Right atrium auricular region (tissue), 2 donors: ENCODE measurements at regions not wholly inside any gene's neighbourhood (a gene's known extent, or its start where the extent isn't known, plus 50 kb on each side); places are given as distances from the start of the nearest gene placed in this dataset.
A peak's percentile ranks its signal among the peaks of the same experiment; 100 is the strongest.

Experiments used
- DNase-seq: peaks from one replicate; pipeline ENCODE4 v3.0.0-alpha.2; 2019; ENCODE audit warnings: low spot score
- H3K27ac ChIP-seq, 2 donors: fragments of 200-600 bp; sonication (generic); 1 replicate in 1 of 2; 2 replicates in 1 of 2; pipeline ENCODE4 v1.5.1; 2016 to 2019
- H3K27me3 ChIP-seq, 2 donors: fragments of 200-600 bp; sonication (generic); one replicate each; pipeline versions ENCODE4 v1.5.1 to v1.6.0; 2017 to 2019
- H3K36me3 ChIP-seq: fragments of 200-600 bp; sonication (generic); one replicate; pipeline ENCODE4 v1.5.1; 2016
- H3K4me1 ChIP-seq, 2 donors: fragments of 200-600 bp; sonication (generic); one replicate each; pipeline versions ENCODE4 v1.5.1 to v1.6.0; 2017 to 2019
- H3K4me3 ChIP-seq, 2 donors: fragments of 200-600 bp; sonication (generic); 1 replicate in 1 of 2; 2 replicates in 1 of 2; pipeline ENCODE4 v1.5.1; 2017 to 2019; ENCODE audit warnings: mild to moderate bottlenecking in 1 of 2, moderate library complexity in 1 of 2
- H3K9me3 ChIP-seq, 2 donors: fragments of 200-600 bp; sonication (generic); one replicate each; pipeline ENCODE4 v1.5.1; 2019
- CTCF ChIP-seq, 2 donors: fragments of 200-600 bp; sonication (generic); IDR thresholded peaks; one replicate each; pipeline ENCODE4 v1.5.1; 2019; ENCODE audit warnings: antibody characterized with exemption in 2 of 2

- H3K4me3 ChIP-seq: no peak overlapping the region
- no peaks in the 10 kb centered on the region for H3K27me3 ChIP-seq
- H3K4me1 ChIP-seq: peaks cover 0 to 17% of the 10 kb centered on the region in 2 donors
- H3K27ac ChIP-seq: peak overlapping the region in 1 of 2 donors; percentile 8
- no peak for TF ChIP-seq CTCF (IDR thresholded peaks at IDR 0.05)
- no peak for DNase-seq
- no peaks in the 10 kb centered on the region for H3K9me3 ChIP-seq
- no peaks in the 10 kb centered on the region for H3K36me3 ChIP-seq
Observed at GRCh38 chr20:50270569-50270968, 79.9 kb downstream of the CEBPB start.

- Histone ChIP-seq H3K27me3 (no peaks in the 10 kb centered on the region), H3K4me1 (peaks cover 0 to 17% of the 10 kb centered on the region in 2 donors), H3K4me3 (no peak overlapping the region), H3K9me3 (no peaks in the 10 kb centered on the region), H3K36me3 (no peaks in the 10 kb centered on the region), H3K27ac (peak overlapping the region; percentile 8 to 42)
- TF ChIP-seq CTCF (IDR thresholded peaks at IDR 0.05): no peak
- DNase-seq: no peak
Observed at GRCh38 chr20:50271176-50271575, 80.5 kb downstream of the CEBPB start.

GRCh38 chr20:50271612-50272011 is 81.0 kb downstream of the CEBPB start:
- no peaks in the 10 kb centered on the region for H3K27me3 ChIP-seq
- peaks cover 0 to 17% of the 10 kb centered on the region in 2 donors for H3K4me1 ChIP-seq
- no peak overlapping the region for H3K4me3 ChIP-seq
- H3K27ac ChIP-seq: peak overlapping the region in 1 of 2 donors; percentile 42
- no peak for TF ChIP-seq CTCF (IDR thresholded peaks at IDR 0.05)
- no peaks in the 10 kb centered on the region for H3K9me3 ChIP-seq
- H3K36me3 ChIP-seq: no peaks in the 10 kb centered on the region
- DNase-seq: no peak

- H3K27me3 ChIP-seq: no peaks in the 10 kb centered on the region
- no peak overlapping the region for H3K4me3 ChIP-seq
- no peaks in the 10 kb centered on the region for H3K36me3 ChIP-seq
- no peak for DNase-seq
- H3K9me3 ChIP-seq: no peaks in the 10 kb centered on the region
- TF ChIP-seq CTCF (IDR thresholded peaks at IDR 0.05): no peak
- H3K27ac ChIP-seq: peak overlapping the region in 1 of 2 donors; percentile 42
- peaks cover 0 to 14% of the 10 kb centered on the region in 2 donors for H3K4me1 ChIP-seq
Observed at GRCh38 chr20:50272030-50272723, 81.5 kb downstream of the CEBPB start.

GRCh38 chr20:50272724-50273446 is 82.3 kb downstream of the CEBPB start:
- Histone ChIP-seq H3K27ac (peak overlapping the region; percentile 10 to 52), H3K27me3 (no peaks in the 10 kb centered on the region)

More at GRCh38 chr20:50272724-50273446, 82.3 kb downstream of the CEBPB start:
- H3K4me1 ChIP-seq: peaks cover 0 to 15% of the 10 kb centered on the region in 2 donors
- no peak overlapping the region for H3K4me3 ChIP-seq
- no peak for TF ChIP-seq CTCF (IDR thresholded peaks at IDR 0.05)
- no peaks in the 10 kb centered on the region for H3K9me3 ChIP-seq
- H3K36me3 ChIP-seq: no peaks in the 10 kb centered on the region
- DNase-seq: no peak
